ENCODE measurements at regions not wholly inside any gene's neighbourhood (a gene's known extent, or its start where the extent isn't known, plus 50 kb on each side); places are given as distances from the start of the nearest gene placed in this dataset.

- TF ChIP-seq CTCF (IDR thresholded peaks at IDR 0.05) (no peak), EZH2 (IDR thresholded peaks at IDR 0.05) (no peak), EZH2phosphoT487 (IDR thresholded peaks at IDR 0.05) (no peak)
Observed at GRCh38 chr2:12035029-12035720, 288.7 kb downstream of the LPIN1 start.
